ENCODE measurements at regions not wholly inside any gene's neighbourhood (a gene's known extent, or its start where the extent isn't known, plus 50 kb on each side); places are given as distances from the start of the nearest gene placed in this dataset.

GRCh38 chr15:52960283-52960682 is 170.1 kb upstream of the ONECUT1 start:
- H3K27ac ChIP-seq, result no peak overlapping the region
- peak; percentile 23; the same call in 1 of the 2 replicates for TF ChIP-seq CTCF (conservative IDR thresholded peaks at IDR 0.05)

GRCh38 chr15:52943746-52944145 is 153.6 kb upstream of the ONECUT1 start:
- H3K27ac ChIP-seq, result no peak overlapping the region
- no peak for TF ChIP-seq CTCF (conservative IDR thresholded peaks at IDR 0.05)

DNA sequence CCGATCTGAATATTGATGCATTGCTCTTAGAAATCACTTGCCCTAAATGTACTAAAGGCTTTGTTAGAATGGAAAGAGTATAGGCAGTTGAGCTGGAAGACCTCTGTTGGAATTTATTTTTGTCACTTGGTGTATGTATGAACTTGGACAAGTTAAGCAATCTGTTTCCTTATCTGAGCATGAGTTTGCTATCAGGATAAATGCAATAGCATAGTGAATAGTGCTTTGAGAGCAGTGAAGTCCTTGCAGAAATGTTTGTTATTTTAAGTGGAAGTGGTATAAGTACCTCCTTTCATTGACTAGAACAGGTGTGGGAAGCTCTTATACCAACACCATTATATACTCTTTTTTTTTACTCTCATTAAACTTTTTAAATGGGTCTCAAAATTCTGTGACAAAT is 146.4 kb upstream of the ONECUT1 start:
- no peak overlapping the region for H3K27ac ChIP-seq
- TF ChIP-seq CTCF (conservative IDR thresholded peaks at IDR 0.05), result no peak

GRCh38 chr15:52925130-52925529 is 135.0 kb upstream of the ONECUT1 start:
- no peak overlapping the region for H3K27ac ChIP-seq
- TF ChIP-seq CTCF (conservative IDR thresholded peaks at IDR 0.05), result no peak

GRCh38 chr15:52924630-52925029 is 134.5 kb upstream of the ONECUT1 start:
- H3K27ac ChIP-seq, result no peak overlapping the region
- TF ChIP-seq CTCF (conservative IDR thresholded peaks at IDR 0.05), result no peak

DNA sequence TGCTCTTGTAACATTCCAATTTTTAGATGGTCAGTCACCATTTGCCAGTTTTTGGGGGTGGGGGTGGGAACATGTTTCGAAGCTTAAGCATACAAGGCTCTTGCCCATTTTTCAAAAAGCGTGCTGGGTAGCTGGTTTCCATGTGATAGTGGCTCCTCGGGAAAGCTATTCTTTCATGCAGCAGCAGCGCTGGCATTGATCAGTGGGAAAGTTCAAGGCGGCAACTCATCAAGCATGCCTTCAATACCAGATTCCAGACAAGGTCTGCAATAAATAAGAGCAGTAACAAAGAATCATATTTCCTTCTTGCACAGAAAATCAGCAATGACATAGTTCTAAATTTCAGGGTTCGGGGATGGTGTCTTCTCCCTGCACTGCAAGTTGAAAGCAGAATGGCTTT is 133.5 kb upstream of the ONECUT1 start:
- no peak overlapping the region for H3K27ac ChIP-seq
- no peak for TF ChIP-seq CTCF (conservative IDR thresholded peaks at IDR 0.05)

- H3K27ac ChIP-seq, result no peak overlapping the region
- TF ChIP-seq CTCF (conservative IDR thresholded peaks at IDR 0.05), result no peak
Measured at GRCh38 chr15:52922871-52923270, 132.7 kb upstream of the ONECUT1 start.

GRCh38 chr15:52912172-52912571 is 122.0 kb upstream of the ONECUT1 start:
- TF ChIP-seq CTCF (conservative IDR thresholded peaks at IDR 0.05), result no peak

More at GRCh38 chr15:52912172-52912571, 122.0 kb upstream of the ONECUT1 start:
- H3K27ac ChIP-seq, result no peak overlapping the region

Data from VCaP (cell line).